PC-9 (cell line): ENCODE measurements at regions not wholly inside any gene's neighbourhood (a gene's known extent, or its start where the extent isn't known, plus 50 kb on each side); places are given as distances from the start of the nearest gene placed in this dataset.

ENCODE experiments used
- EZH2 ChIP-seq: fragments of 200-600 bp; sonication (generic); IDR thresholded peaks from 2 replicates; pipeline ENCODE4 v1.8.0; 2017; ENCODE audit warnings: antibody characterized with exemption, low read depth
- TF ChIP-seq, protein P1 (sequence below): fragments of 200-600 bp; sonication (generic); conservative IDR thresholded peaks from 2 replicates; pipeline ENCODE4 v1.6.1; 2017; ENCODE audit warnings: mixed run types, antibody characterized with exemption, mild to moderate bottlenecking, moderate library complexity

DNA sequence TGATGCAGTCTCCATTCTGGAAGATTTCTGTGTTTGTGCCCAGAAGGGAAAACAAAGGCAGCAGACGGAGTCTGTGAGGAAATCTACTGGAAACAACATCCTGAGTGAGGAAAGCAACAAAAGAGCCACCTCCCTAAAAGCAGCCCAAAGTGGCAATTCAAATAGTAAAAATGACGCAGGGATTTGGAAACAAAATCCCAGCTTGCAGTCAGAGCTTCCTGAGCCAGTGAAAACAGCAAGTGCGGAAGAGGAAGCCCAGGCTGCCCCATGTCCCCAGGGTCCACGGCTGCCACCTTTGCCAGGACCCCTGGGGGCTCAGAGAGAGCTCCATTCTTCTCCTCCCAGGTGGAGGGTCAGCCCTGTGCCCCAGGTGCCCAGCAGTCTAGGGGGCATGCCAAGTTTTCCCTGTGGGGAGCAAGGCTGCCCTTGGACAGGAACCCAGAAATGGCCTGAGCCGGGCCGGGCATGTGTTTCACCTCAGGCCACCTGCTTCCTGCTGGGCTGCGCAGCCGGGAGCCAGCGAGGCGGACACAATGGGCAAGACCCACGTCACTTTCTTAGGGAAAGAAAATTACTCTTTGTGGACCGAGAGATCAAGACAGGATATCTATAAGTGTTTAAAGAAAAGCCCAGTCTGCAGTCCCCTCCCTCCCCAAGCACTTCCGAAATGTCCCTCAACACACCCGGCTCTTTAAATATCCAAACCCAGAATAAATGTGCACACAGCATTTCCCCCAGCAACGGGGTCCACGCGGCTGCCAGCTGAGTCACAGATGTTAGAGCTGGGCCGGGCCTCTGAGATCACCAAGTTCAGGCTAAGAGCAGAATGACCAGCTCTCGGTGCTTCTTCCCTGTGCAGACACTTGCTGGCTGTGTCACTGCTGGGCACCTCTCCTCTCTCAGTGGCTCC lies 231.1 kb downstream of the ARHGAP12 start:
- TF ChIP-seq, protein P1, sequence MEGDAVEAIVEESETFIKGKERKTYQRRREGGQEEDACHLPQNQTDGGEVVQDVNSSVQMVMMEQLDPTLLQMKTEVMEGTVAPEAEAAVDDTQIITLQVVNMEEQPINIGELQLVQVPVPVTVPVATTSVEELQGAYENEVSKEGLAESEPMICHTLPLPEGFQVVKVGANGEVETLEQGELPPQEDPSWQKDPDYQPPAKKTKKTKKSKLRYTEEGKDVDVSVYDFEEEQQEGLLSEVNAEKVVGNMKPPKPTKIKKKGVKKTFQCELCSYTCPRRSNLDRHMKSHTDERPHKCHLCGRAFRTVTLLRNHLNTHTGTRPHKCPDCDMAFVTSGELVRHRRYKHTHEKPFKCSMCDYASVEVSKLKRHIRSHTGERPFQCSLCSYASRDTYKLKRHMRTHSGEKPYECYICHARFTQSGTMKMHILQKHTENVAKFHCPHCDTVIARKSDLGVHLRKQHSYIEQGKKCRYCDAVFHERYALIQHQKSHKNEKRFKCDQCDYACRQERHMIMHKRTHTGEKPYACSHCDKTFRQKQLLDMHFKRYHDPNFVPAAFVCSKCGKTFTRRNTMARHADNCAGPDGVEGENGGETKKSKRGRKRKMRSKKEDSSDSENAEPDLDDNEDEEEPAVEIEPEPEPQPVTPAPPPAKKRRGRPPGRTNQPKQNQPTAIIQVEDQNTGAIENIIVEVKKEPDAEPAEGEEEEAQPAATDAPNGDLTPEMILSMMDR, result no peak
- no peak for TF ChIP-seq EZH2
